Dermis microvascular lymphatic vessel endothelial cell (primary cell): ENCODE measurements at regions not wholly inside any gene's neighbourhood (a gene's known extent, or its start where the extent isn't known, plus 50 kb on each side); places are given as distances from the start of the nearest gene placed in this dataset.

Source experiments
- DNase-seq, 2 donors: peaks; one replicate each; pipeline versions ENCODE4 v3.0.0 to v3.0.0-alpha.2; 2010; ENCODE audit warnings: low read depth in 2 of 2

DNA sequence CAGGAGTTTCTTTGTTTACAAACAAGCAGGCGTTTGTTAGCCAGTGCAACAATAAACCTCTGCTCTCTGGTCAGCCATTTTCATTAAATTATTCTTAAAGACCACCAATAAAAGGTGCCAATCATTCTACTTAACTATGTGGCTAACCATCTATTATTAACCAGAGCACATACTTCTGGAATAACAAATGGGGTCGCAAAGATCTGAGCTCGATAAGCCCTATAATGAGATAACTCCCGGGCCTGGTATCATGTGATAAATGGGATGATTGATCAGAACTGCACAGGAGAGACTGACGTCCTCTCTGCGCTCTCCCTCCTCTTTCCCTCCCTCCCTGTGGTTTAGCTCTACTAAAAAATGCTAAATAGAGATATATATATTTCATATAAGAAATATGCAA lies 488.2 kb downstream of the NTRK2 start:
- no peak for DNase-seq

- DNase-seq, result no peak
Observed at GRCh38 chr9:85156652-85157051, 487.1 kb downstream of the NTRK2 start.

DNA sequence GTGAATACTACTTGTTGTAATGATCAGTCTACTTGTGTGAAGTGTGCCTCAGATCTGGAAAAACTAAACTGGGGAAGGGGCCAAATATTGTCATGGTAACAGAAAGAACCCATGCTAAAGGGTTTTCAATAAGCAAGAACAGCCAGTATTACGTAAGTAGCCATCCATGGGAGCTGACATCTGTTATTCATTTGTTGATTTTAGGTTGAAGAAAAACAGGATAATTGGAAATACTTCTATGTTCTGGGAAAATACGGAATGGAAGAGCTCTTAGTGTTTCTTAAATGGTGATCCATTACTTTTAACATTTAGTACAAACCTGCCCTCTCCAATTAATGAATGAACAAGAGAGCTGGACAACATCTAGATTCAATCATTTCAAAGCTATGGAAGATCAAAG lies 485.8 kb downstream of the NTRK2 start:
- no peak for DNase-seq

- no peak for DNase-seq
Observed at GRCh38 chr9:85151741-85152140, 482.2 kb downstream of the NTRK2 start.

- no peak for DNase-seq
Observed at GRCh38 chr9:85151162-85151561, 481.6 kb downstream of the NTRK2 start.

DNA sequence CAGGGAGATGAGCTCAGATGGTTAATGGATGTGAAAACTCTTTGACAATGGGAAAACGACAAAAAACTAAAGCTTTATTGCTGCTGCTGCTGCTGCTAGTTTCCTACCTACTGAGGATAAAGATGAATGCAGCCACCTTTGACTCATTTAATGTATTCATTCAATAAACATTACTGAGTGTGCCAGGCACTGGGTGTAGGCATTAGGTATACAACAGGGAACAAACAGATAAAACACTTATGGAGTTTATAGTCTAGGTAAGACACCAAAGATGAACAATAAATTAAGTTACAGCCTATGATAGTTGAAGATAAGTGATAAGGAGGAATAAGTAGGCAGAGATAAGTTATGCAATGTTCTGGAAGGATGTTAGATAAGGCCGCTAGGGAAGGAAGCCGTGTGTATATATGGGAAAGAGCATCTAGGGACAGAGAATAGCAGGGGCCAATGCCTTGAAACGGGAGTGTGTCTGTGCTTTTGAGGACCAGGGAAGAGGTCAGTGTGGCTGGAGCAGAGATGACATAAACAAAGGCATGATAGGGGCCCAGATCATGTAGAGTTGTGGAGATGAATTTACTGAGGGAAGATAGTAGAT lies 477.6 kb downstream of the NTRK2 start:
- no peak for DNase-seq

GRCh38 chr9:85142968-85143367 lies 473.4 kb downstream of the NTRK2 start:
- DNase-seq, result no peak

- no peak for DNase-seq
Observed at GRCh38 chr9:85142496-85142911, 473.0 kb downstream of the NTRK2 start.

DNA sequence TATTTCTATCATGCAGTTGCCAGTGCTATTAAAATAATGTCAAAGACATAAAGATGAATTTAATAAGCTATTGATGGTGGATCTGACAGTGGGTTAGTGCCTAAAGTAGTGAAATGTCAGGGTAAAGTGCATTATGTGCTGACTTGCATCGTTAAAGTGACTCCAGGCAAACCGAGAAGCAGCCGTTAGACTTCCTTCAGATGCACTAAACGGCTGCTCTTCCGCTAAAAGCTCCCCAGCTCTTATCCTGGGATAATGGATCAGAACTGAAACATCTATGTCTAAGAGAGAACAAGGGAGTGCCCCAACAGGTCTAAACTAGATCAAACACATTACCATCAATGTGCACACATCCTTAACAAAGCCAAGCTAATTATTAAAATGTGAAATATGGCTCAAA lies 468.2 kb downstream of the NTRK2 start:
- DNase-seq, result no peak

DNA sequence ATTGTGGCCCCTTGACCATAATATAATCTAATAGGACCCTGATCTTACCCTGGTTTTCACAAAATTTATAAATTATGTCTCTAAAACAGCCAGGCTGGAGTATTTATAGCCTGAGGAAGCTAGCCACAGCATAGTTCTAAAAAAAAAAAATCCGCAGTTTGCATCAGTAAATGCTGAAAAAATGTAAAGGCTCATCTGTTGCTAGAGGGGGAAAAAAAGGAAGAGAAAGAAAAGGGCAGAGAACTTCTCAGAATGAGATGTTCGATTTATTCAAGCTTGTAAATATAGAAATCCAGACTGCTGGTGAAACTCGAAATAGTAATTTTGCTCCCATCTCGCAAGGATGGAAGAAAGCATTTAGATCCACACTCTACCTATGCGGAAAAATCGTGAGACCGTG lies 467.5 kb downstream of the NTRK2 start:
- DNase-seq, result no peak

- DNase-seq, result no peak
Observed at GRCh38 chr9:85136507-85136906, 467.0 kb downstream of the NTRK2 start.

DNA sequence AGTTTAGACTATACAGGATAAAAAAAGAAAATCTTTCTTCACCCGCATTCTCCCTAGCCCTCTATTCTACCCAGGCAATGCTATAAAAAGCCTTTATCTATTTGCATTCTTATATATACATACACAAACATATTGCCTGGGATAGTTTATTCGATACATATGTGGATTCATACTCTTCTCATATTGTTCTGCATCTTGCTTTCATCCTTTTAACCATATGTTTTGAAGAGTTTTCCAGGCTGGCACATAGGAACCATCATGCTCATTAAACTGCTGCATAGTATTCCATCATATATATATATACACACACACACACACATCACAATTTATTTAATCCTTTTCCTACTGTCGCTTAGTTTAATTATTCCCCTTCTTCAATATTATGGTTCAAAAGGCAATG lies 461.2 kb downstream of the NTRK2 start:
- DNase-seq, result no peak

DNA sequence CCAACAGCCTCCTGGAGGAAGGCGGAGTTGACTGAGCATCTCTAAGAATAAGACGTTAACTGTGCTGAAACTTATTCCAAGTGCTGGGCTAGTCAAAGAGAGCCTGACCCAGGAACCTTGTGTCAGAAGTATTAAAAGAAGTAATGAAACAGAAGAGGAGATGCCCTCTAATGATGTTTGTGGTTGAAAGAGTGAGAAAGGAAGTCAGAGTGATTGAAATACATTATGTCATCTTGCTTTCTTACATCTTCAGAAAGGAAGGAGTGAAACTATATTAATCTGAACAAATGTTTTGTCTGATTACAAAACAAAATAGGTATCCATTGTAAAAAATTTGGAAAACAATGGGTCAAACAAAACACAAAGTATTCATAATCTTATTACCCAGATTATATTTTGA lies 460.7 kb downstream of the NTRK2 start:
- no peak for DNase-seq

DNA sequence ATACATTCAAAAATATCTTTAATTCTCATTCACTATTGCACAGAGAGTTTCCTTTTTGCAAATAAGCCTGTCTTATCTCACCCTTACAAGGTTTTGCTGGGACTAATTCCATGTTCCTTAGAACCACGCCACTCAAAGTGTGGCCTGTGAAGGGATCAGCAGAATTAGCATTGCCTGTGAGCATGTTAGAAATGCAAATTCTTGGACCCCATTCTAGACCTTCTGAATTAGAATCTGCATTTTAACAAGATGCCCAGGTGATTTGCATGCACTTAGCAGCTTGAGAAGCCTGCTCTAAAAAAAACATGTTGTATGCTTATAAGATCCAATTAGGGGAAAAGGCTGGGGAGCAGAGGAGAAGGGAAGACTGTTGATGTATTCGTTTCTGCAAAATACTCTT lies 460.0 kb downstream of the NTRK2 start:
- no peak for DNase-seq

- DNase-seq, result no peak
Observed at GRCh38 chr9:85118990-85119755, 449.6 kb downstream of the NTRK2 start.

DNA sequence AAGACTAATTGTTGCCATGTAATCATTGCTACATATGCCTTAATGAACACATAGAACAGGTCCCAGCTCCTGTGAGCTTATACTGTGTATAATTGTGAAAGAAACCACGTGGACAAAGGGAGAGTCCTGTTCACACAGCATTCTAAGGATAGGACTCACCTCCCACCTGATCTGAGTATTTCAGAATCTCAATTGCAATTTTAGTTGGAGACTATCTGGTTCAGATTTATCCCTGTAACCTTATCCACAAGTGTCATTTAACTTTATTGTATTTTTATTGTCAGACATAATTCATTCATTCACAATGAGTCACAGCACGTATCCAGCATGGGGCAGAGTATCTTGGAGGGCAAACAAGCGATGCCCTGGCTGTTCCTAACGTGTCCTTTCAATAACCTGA lies 448.3 kb downstream of the NTRK2 start:
- DNase-seq, result no peak

DNA sequence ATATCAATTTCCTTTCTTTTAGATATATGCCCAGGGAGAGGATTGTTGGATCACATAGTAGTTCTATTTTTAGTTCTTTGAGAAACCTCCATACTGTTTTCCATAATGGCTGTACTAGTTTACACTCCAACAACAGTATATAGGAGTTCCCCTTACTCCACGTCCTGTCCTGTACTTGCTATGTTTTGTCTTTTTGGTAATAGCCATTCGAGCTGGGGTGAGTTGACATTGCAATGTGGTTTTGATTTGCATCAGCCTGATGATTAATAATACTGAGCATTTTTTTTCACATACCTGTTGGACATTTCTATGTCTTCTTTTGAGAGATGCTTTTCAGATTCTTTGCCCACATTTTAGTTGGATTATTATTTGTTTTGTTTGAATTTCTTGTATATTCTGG lies 445.9 kb downstream of the NTRK2 start:
- no peak for DNase-seq

DNA sequence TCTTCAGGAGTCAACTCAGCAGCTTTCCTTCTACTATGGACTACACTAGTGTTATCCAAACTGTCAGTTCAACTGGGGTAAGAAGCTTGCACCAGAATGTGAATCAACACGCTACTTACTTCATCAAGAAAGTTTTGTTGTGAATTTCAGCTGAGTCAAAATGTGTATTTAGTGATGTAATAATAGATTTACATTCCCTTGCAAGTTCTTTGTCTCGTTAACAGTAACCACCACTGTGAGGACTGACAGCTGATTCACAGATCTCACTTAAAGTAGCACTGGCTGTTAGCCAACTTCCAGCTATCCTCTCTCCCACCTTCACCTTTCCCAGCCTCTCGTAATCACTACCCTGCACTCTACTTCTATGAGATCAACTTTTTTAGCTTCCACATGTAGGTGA lies 445.3 kb downstream of the NTRK2 start:
- no peak for DNase-seq

GRCh38 chr9:85112933-85113418 lies 443.4 kb downstream of the NTRK2 start:
- no peak for DNase-seq

DNA sequence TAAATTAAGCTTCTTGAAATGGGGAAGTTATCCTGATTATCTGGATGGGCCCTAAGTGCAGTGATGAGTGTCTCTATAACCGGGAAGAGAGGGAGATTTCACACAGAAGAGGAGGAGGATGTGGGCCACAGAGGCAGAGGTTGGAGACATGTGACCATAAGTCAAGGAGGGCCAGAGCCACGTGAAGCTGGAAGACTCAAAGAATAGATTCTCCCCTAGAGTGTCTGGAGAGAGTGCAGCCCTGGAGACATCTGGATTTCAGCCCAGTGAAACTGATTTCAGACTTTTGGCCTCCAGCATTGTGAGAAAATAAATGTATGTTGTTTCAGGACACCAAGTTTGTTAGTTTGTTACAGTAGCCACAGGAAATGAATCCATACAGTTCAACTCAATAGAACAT lies 442.9 kb downstream of the NTRK2 start:
- no peak for DNase-seq

DNA sequence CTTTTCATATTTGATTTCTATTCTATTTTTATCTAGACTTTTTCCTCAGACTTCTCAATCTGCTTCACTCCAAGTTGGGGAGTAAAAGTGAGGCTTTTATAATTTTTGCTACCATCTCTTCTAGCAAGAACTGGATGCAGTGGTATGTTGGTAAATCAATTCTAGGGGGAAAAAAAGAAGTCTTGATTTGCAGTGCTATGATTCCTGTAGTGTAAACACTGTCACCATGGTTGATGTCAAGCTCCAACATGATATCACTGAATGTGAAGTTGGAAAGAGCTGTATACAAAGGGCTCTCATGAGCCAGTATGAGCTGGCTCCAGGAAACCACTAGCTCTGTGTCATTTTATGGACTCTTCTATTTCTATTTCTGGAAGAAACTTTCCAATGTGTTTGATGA lies 439.2 kb downstream of the NTRK2 start:
- no peak for DNase-seq

GRCh38 chr9:85108229-85108628 lies 438.7 kb downstream of the NTRK2 start:
- no peak for DNase-seq

GRCh38 chr9:85089188-85089969 lies 419.9 kb downstream of the NTRK2 start:
- no peak for DNase-seq
